AG09309 (cell line): ENCODE measurements at regions not wholly inside any gene's neighbourhood (a gene's known extent, or its start where the extent isn't known, plus 50 kb on each side); places are given as distances from the start of the nearest gene placed in this dataset.

Source experiments
- DNase-seq: peaks from one replicate; pipeline ENCODE4 v3.0.0-alpha.2; 2010; ENCODE audit warnings: low read depth
- H3K4me3 ChIP-seq: 2 replicates; pipeline ENCODE4 v1.5.1; 2011; ENCODE audit warnings: mild to moderate bottlenecking, low read depth, low read length, moderate library complexity; ENCODE audit not compliant: control insufficient read depth
- TF ChIP-seq, protein P1 (sequence below): IDR thresholded peaks from 2 replicates; pipeline ENCODE4 v1.5.1; 2011; ENCODE audit warnings: mild to moderate bottlenecking, low read depth, low read length, inconsistent platforms; ENCODE audit not compliant: insufficient read depth, control insufficient read depth; ENCODE audit errors: missing control alignments

DNA sequence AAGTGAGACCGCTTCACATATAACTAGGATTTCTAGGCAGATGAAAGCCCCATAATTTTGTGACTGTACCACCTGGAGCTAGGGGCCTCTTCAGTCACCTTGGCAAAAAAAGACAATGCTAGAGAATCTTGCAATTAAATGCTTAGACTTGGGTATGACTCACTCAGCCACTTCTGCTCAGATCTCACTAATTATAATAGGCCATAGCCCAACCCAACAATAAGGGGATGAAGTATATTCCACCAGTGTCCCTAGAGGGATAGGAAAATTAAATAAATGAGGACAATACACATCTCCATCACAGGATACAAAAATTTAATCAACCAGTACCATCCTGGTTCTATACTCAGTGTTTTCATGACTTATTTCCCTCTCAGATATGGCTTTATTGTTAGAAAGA, 1079.9 kb upstream of the C9orf72 start:
- no peak for DNase-seq
- TF ChIP-seq, protein P1, sequence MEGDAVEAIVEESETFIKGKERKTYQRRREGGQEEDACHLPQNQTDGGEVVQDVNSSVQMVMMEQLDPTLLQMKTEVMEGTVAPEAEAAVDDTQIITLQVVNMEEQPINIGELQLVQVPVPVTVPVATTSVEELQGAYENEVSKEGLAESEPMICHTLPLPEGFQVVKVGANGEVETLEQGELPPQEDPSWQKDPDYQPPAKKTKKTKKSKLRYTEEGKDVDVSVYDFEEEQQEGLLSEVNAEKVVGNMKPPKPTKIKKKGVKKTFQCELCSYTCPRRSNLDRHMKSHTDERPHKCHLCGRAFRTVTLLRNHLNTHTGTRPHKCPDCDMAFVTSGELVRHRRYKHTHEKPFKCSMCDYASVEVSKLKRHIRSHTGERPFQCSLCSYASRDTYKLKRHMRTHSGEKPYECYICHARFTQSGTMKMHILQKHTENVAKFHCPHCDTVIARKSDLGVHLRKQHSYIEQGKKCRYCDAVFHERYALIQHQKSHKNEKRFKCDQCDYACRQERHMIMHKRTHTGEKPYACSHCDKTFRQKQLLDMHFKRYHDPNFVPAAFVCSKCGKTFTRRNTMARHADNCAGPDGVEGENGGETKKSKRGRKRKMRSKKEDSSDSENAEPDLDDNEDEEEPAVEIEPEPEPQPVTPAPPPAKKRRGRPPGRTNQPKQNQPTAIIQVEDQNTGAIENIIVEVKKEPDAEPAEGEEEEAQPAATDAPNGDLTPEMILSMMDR: no peak
- no peak overlapping the region for H3K4me3 ChIP-seq

DNA sequence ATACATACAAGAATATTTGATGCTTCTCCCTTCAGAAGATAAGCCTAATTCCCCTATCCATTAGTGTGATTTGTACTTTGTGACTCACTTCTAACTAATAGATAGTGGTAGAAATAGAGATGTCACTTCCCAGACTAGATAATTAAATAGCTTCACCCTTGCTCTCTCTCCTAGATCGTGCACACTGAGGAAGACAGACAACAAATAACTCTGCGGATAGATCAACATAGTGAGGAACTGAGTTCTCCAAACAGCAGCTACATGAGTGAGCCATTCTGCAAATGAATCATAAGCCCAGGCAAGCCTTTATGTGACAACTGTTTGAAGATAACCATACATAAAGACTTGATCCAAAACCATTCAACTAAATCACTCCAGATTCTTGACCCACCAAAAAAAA, 1083.4 kb upstream of the C9orf72 start:
- TF ChIP-seq, protein P1: no peak
- no peak for DNase-seq

DNA sequence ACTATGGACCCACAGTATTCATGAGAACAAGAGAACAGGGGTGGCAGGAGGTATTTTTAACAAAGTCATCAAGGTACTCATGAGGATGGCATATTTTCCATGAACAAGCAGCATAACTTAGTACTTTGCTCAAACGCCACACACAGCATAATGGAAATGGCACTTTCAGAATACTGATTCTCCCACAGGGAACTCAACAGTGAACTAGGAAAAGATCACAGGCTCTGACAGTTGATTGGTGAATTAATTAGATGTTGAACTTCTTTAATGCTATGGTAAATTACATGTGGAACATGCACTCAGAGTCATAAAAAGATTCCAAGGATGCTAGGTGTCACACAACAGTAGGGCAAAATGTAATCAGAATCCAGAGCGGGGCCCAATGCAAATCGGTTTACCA, 1088.6 kb upstream of the C9orf72 start:
- TF ChIP-seq, protein P1: no peak
- no peak overlapping the region for H3K4me3 ChIP-seq
- DNase-seq: no peak

More for the DNA sequence above, 1083.4 kb upstream of the C9orf72 start:
- no peak overlapping the region for H3K4me3 ChIP-seq

DNA sequence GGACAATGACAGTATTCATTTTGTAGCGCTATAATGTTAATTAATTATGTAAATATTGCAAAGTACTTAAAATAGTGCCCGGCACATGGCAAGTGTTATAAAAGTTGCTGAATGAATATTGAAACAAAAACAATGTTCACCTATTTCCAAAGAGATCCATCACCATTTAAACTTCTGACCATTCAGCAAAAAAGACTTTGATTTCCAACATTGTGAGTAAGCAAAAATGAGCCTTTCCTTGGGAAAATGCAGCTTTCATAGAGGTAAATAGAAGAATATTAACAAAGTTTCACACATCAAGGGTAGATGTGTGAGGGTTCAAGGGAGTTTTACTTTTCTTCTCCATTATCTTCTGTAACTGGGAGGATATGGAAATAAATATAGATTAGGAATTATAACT, 1089.4 kb upstream of the C9orf72 start:
- no peak for DNase-seq
- TF ChIP-seq, protein P1: no peak
- no peak overlapping the region for H3K4me3 ChIP-seq

DNA sequence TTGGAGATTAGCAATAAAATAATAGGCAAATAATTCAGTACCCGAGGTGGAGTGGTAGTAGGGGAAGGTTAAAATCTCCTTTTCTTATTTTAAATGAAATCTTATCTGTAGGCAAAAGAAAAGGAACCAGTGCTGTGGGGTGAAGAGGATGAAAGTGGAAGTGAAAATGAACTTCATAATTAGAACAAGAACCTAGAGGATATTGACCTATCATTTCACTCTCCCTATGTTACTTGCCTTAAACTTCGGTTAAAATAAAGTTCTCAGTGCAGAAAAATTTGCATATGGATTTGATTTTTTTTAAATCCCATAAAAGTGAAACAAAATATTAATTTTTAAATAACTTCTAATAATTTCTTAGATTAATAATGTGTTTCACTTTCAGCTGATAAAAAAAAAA, 1094.9 kb upstream of the C9orf72 start:
- DNase-seq: no peak

DNA sequence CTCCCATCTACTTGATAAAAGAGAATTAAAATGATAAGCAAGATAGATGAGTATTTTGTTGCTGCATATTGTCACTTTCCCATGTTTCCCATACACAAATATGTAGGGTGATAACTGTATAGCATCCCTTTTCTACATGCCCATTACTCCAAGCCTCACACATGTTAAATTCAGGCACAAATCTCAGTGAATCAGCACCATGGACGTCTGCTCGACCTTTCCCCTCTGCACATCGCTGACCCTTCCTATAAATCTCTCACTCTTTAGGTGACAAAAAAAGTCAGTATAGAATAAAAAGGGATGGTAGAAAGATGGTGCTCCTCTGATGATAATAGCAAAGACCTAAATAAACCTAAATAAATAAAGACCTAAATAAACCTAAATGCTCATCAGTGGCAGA, 1097.7 kb upstream of the C9orf72 start:
- TF ChIP-seq, protein P1: no peak
- DNase-seq: no peak
- no peak overlapping the region for H3K4me3 ChIP-seq

More for the DNA sequence above, 1094.9 kb upstream of the C9orf72 start:
- no peak overlapping the region for H3K4me3 ChIP-seq
- TF ChIP-seq, protein P1: no peak

DNA sequence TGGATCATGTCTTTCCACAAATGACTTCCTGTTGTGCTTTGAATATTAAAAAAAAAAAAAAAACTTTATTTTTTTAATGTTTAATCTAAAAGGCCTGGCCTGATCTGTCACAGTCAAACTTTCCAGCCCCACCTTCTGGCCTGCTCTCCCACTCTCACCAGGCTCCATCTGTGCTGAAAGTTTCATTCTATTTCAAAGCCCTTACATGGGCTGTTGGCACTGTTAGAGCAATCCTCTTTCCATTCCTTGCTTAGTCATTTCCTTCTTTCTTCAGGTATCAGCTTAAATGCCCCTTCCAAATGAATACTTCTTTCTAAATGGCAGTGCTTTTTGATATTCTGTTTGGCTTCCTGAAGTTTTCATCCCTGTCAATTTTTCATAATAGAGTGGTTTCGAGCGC, 1104.8 kb upstream of the C9orf72 start:
- no peak overlapping the region for H3K4me3 ChIP-seq
- TF ChIP-seq, protein P1: no peak
- DNase-seq: no peak
